ENCODE measurements at regions not wholly inside any gene's neighbourhood (a gene's known extent, or its start where the extent isn't known, plus 50 kb on each side); places are given as distances from the start of the nearest gene placed in this dataset.
"Not testable (repeated sequence)": the region's sequence is repeated elsewhere in the genome, so short reads cannot be mapped to it uniquely, and the experiment has no call there.

GRCh38 chr12:61566183-61566582 lies 694.0 kb upstream of the USP15 start:
- H3K4me3 ChIP-seq: no peak overlapping the region
- H3K9ac ChIP-seq (ENCODE audit: low read depth in 2 of 2, low read length in 2 of 2): no peak overlapping the region
- H3K9me3 ChIP-seq: no peaks in the 10 kb centered on the region
- no peaks in the 10 kb centered on the region for H3K27me3 ChIP-seq
- no peak for DNase-seq
- no peak for TF ChIP-seq CTCF (IDR thresholded peaks at IDR 0.05)
- no peak overlapping the region for H3K27ac ChIP-seq
- no peaks in the 10 kb centered on the region for H3K4me1 ChIP-seq
- intact Hi-C loops (cut with DNase I): no loop called here
- no peaks in the 10 kb centered on the region for H3K36me3 ChIP-seq

GRCh38 chr12:61574339-61574738 lies 685.9 kb upstream of the USP15 start:
- TF ChIP-seq CTCF (IDR thresholded peaks at IDR 0.05): no peak
- no peak overlapping the region for H3K4me3 ChIP-seq
- no peak overlapping the region for H3K9ac ChIP-seq (ENCODE audit: low read depth in 2 of 2, low read length in 2 of 2)
- H3K27ac ChIP-seq: no peak overlapping the region
- H3K9me3 ChIP-seq: no peaks in the 10 kb centered on the region
- no peaks in the 10 kb centered on the region for H3K27me3 ChIP-seq
- H3K4me1 ChIP-seq: no peaks in the 10 kb centered on the region
- H3K36me3 ChIP-seq: no peaks in the 10 kb centered on the region
- DNase-seq: no peak
- intact Hi-C loops (cut with DNase I): no loop called here

- DNase-seq: no peak
- Histone ChIP-seq H3K36me3 (no peaks in the 10 kb centered on the region), H3K27me3 (no peaks in the 10 kb centered on the region), H3K4me3 (no peak overlapping the region), H3K4me1 (no peaks in the 10 kb centered on the region), H3K9me3 (no peaks in the 10 kb centered on the region), H3K27ac (no peak overlapping the region), H3K9ac (ENCODE audit: low read depth in 2 of 2, low read length in 2 of 2) (no peak overlapping the region)
- no peak for TF ChIP-seq CTCF (IDR thresholded peaks at IDR 0.05)
- intact Hi-C loops (cut with DNase I): no loop called here
Measured at GRCh38 chr12:61584943-61585342, 675.3 kb upstream of the USP15 start.

- H3K27ac ChIP-seq; H3K9me3 ChIP-seq; H3K4me1 ChIP-seq; H3K4me3 ChIP-seq; H3K27me3 ChIP-seq; DNase-seq; H3K9ac ChIP-seq (ENCODE audit: low read depth in 2 of 2, low read length in 2 of 2); H3K36me3 ChIP-seq; intact Hi-C loops (cut with DNase I): not testable (repeated sequence)
Measured at GRCh38 chr12:61590864-61591263, 669.3 kb upstream of the USP15 start.

- intact Hi-C loops (cut with DNase I): no loop called here
- Histone ChIP-seq H3K36me3 (no peaks in the 10 kb centered on the region), H3K9ac (ENCODE audit: low read depth in 2 of 2, low read length in 2 of 2) (no peak overlapping the region), H3K4me1 (no peaks in the 10 kb centered on the region), H3K4me3 (no peak overlapping the region), H3K27ac (no peak overlapping the region), H3K27me3 (no peaks in the 10 kb centered on the region), H3K9me3 (no peaks in the 10 kb centered on the region)
- DNase-seq: no peak
- no peak for TF ChIP-seq CTCF (IDR thresholded peaks at IDR 0.05)
Measured at GRCh38 chr12:61610143-61610542, 650.1 kb upstream of the USP15 start.

GRCh38 chr12:61629702-61630101 lies 630.5 kb upstream of the USP15 start:
- TF ChIP-seq CTCF (IDR thresholded peaks at IDR 0.05): no peak
- Histone ChIP-seq H3K4me3 (no peak overlapping the region), H3K36me3 (no peaks in the 10 kb centered on the region), H3K9ac (ENCODE audit: low read depth in 2 of 2, low read length in 2 of 2) (no peak overlapping the region), H3K27me3 (no peaks in the 10 kb centered on the region), H3K4me1 (no peaks in the 10 kb centered on the region), H3K27ac (no peak overlapping the region), H3K9me3 (no peaks in the 10 kb centered on the region)
- intact Hi-C loops (cut with DNase I): no loop called here
- no peak for DNase-seq

All from colonic mucosa (tissue), 4 donors.